Smooth muscle cell (in vitro differentiated cells): ENCODE measurements at regions not wholly inside any gene's neighbourhood (a gene's known extent, or its start where the extent isn't known, plus 50 kb on each side); places are given as distances from the start of the nearest gene placed in this dataset.

ENCODE experiments used
- DNase-seq: peaks from one replicate; lab custom pipeline; 2025; ENCODE audit not compliant: unreplicated experiment; lab: John Stamatoyannopoulos, UW
- H2AFZ ChIP-seq: fragments of 200-600 bp; sonication (generic); 2 replicates; pipeline ENCODE4 v1.6.0; 2016; ENCODE audit warnings: antibody characterized with exemption, low read depth, mild to moderate bottlenecking
- H3F3A ChIP-seq: fragments of 200-600 bp; sonication (generic); 2 replicates; pipeline ENCODE4 v1.6.0; 2017; ENCODE audit warnings: antibody characterized with exemption, low read depth
- H3K27ac ChIP-seq: fragments of 200-600 bp; sonication (generic); 2 replicates; pipeline ENCODE4 v1.5.1; 2016; ENCODE audit warnings: low read depth, mild to moderate bottlenecking
- H3K27me3 ChIP-seq: fragments of 200-600 bp; sonication (generic); 2 replicates; pipeline ENCODE4 v1.6.1; 2016; ENCODE audit warnings: low read depth, mild to moderate bottlenecking
- H3K36me3 ChIP-seq: fragments of 200-600 bp; sonication (generic); 2 replicates; pipeline ENCODE4 v1.5.1; 2016; ENCODE audit warnings: low read depth
- H3K4me1 ChIP-seq: fragments of 200-600 bp; sonication (generic); 2 replicates; pipeline ENCODE4 v1.5.1; 2016; ENCODE audit warnings: low read depth
- H3K4me2 ChIP-seq: fragments of 200-600 bp; sonication (generic); 2 replicates; pipeline ENCODE4 v1.6.0; 2016; ENCODE audit warnings: mild to moderate bottlenecking
- H3K4me3 ChIP-seq: fragments of 200-600 bp; sonication (generic); 2 replicates; pipeline ENCODE4 v1.5.1; 2016; ENCODE audit warnings: mild to moderate bottlenecking
- H3K79me2 ChIP-seq: fragments of 200-600 bp; sonication (generic); 2 replicates; pipeline ENCODE4 v1.6.0; 2016; ENCODE audit warnings: low read depth, mild to moderate bottlenecking
- H3K9ac ChIP-seq: fragments of 200-600 bp; sonication (generic); 2 replicates; pipeline ENCODE4 v1.6.0; 2016; ENCODE audit warnings: low read depth
- H3K9me3 ChIP-seq: fragments of 200-600 bp; sonication (generic); replicated peaks from 2 replicates; pipeline ENCODE4 v1.5.1; 2016; ENCODE audit warnings: low read depth
- H4K20me1 ChIP-seq: fragments of 200-600 bp; sonication (generic); 2 replicates; pipeline ENCODE4 v1.6.0; 2016; ENCODE audit warnings: low read depth
- CTCF ChIP-seq: fragments of 200-600 bp; sonication (generic); IDR thresholded peaks from 2 replicates; pipeline ENCODE4 v1.5.1; 2017; ENCODE audit warnings: borderline replicate concordance, mild to moderate bottlenecking, antibody characterized with exemption; ENCODE audit not compliant: insufficient read depth, poor library complexity, severe bottlenecking
- WGBS: methylation state at CpG from one replicate; pipeline ENCODE4 v1.1.7; 2016; ENCODE audit warnings: low lambda C conversion rate; 5-methylcytosine and 5-hydroxymethylcytosine counted together

- TF ChIP-seq CTCF = no peak
- Histone ChIP-seq H3F3A (no peaks in the 10 kb centered on the region), H3K9me3 (no peaks in the 10 kb centered on the region), H3K27ac (no peak overlapping the region), H3K4me1 (no peaks in the 10 kb centered on the region), H3K79me2 (no peaks in the 10 kb centered on the region), H2AFZ (no peak overlapping the region), H3K36me3 (no peaks in the 10 kb centered on the region), H4K20me1 (no peaks in the 10 kb centered on the region), H3K9ac (no peak overlapping the region), H3K4me3 (no peak overlapping the region), H3K4me2 (no peak overlapping the region), H3K27me3 (peaks cover 37% of the 10 kb centered on the region)
- 74% methylated on average over 3 of the region's 3 CpGs for WGBS
- DNase-seq = no peak
Observed at GRCh38 chr11:32013603-32014002, 77.3 kb upstream of the RCN1 start.

GRCh38 chr11:32012049-32012448, 78.8 kb upstream of the RCN1 start:
- H3K36me3 ChIP-seq = no peaks in the 10 kb centered on the region
- H3K79me2 ChIP-seq = no peaks in the 10 kb centered on the region
- DNase-seq = no peak
- no peak overlapping the region for H2AFZ ChIP-seq
- H3K27ac ChIP-seq = no peak overlapping the region
- WGBS = 86% methylated on average over 6 of the region's 6 CpGs
- TF ChIP-seq CTCF = no peak
- H3K27me3 ChIP-seq = peaks cover 43% of the 10 kb centered on the region
- no peaks in the 10 kb centered on the region for H4K20me1 ChIP-seq
- H3K4me2 ChIP-seq = no peak overlapping the region
- peaks cover 4% of the 10 kb centered on the region for H3K4me1 ChIP-seq
- H3K4me3 ChIP-seq = no peak overlapping the region
- no peak overlapping the region for H3K9ac ChIP-seq
- no peaks in the 10 kb centered on the region for H3K9me3 ChIP-seq
- H3F3A ChIP-seq = no peaks in the 10 kb centered on the region

- Histone ChIP-seq H3K4me1 (peaks cover 4% of the 10 kb centered on the region), H4K20me1 (no peaks in the 10 kb centered on the region), H3K36me3 (no peaks in the 10 kb centered on the region), H3K9ac (no peak overlapping the region), H3F3A (no peaks in the 10 kb centered on the region), H2AFZ (no peak overlapping the region), H3K27me3 (peaks cover 58% of the 10 kb centered on the region), H3K9me3 (no peaks in the 10 kb centered on the region), H3K27ac (no peak overlapping the region), H3K4me3 (no peak overlapping the region), H3K4me2 (no peak overlapping the region), H3K79me2 (no peaks in the 10 kb centered on the region)
- WGBS = 70% methylated on average over 8 of the region's 8 CpGs
- no peak for DNase-seq
- TF ChIP-seq CTCF = no peak
Observed at GRCh38 chr11:32008880-32009551, 81.9 kb upstream of the RCN1 start.

DNA sequence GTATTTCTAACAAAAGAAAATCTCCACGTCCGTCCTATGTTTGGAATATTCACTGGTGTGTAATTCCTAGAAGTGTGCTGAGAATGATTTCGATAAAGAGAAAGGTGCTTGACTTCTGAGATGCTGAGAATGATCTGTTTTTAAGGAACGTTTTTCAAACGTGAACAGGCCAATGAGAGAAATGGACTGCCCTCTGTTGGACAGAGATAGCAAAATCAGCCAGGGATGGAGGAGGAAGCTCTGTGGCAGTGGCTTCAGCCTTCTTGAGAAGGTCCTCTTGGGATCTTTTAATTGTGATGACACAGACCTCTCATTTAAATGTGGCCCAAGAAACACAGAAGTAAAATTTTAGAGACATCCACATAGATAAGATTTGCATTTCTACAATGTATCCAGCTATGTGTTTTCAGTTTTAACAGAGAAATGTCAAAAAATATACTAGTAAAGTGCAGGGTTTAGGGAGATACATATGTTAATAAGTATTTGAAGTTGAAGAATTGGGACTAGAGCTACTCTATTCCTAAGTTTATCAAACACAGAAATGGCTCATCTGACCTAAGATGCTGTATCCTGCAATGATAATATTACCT, 84.0 kb upstream of the RCN1 start:
- no peak overlapping the region for H2AFZ ChIP-seq
- no peaks in the 10 kb centered on the region for H3K79me2 ChIP-seq
- H3F3A ChIP-seq = no peaks in the 10 kb centered on the region
- TF ChIP-seq CTCF = peak; percentile 64
- no peak overlapping the region for H3K4me3 ChIP-seq
- no peaks in the 10 kb centered on the region for H3K9me3 ChIP-seq
- no peak overlapping the region for H3K9ac ChIP-seq
- WGBS = 13% methylated on average over 5 of the region's 5 CpGs
- H4K20me1 ChIP-seq = no peaks in the 10 kb centered on the region
- peak overlapping the region; percentile 15 for H3K4me2 ChIP-seq
- peaks cover 4% of the 10 kb centered on the region for H3K4me1 ChIP-seq
- H3K27ac ChIP-seq = no peak overlapping the region
- H3K27me3 ChIP-seq = peaks cover 70% of the 10 kb centered on the region
- no peaks in the 10 kb centered on the region for H3K36me3 ChIP-seq
- no peak for DNase-seq
